A549 (cell line): ENCODE measurements at regions not wholly inside any gene's neighbourhood (a gene's known extent, or its start where the extent isn't known, plus 50 kb on each side); places are given as distances from the start of the nearest gene placed in this dataset.

Experiments used
- ATAC-seq, 2 experiments: fragments of 200-7000 bp in 1 of 2; fragments of >200 bp in 1 of 2; cut with Nextera tagmentation in 1 of 2; cut with Tn5 transposase in 1 of 2; 3 replicates each; pipeline versions ENCODE4 v1.8.0 to v1.9.1; 2018 to 2020; ENCODE audit warnings: mild to moderate bottlenecking in 1 of 2, moderate library complexity in 1 of 2
- CTCF ChIA-PET: fragments of 300-600 bp; sonication (Branson Sonifier 250); formaldehyde crosslinking; extraction: SDS; loops from one replicate; lab custom pipeline; 2021; ENCODE audit warnings: antibody characterized with exemption, inconsistent platforms; lab: Yijun Ruan, JAX
- POLR2A ChIA-PET: fragments of 350-600 bp; formaldehyde crosslinking; extraction: SDS; loops from one replicate; lab custom pipeline; 2021; ENCODE audit warnings: antibody characterized with exemption, inconsistent platforms; lab: Yijun Ruan, JAX
- DNase-seq, 2 experiments: peaks; one replicate each; pipeline versions ENCODE4 v3.0.0 to v3.0.0-alpha.2; 2011 to 2016; ENCODE audit warnings: low read depth in 1 of 2, low spot score in 1 of 2
- FAIRE-seq: peaks from 2 replicates; lab custom pipeline; 2011; peaks lifted over from hg19 to GRCh38; lab: Jason Lieb, UNC
- H3K27ac ChIP-seq, 2 experiments: fragments of >200 bp; sonication (Bioruptor Twin); formaldehyde crosslinking; 3 replicates each; pipeline ENCODE4 v1.5.1; 2016 to 2017
- H3K4me1 ChIP-seq: fragments of >200 bp; sonication (Bioruptor Twin); formaldehyde crosslinking; 3 replicates; pipeline ENCODE4 v1.6.1; 2016
- H3K4me2 ChIP-seq: fragments of >200 bp; sonication (Bioruptor Twin); formaldehyde crosslinking; 3 replicates; pipeline ENCODE4 v1.6.1; 2016
- H3K4me3 ChIP-seq: fragments of >200 bp; sonication (Bioruptor Twin); formaldehyde crosslinking; 3 replicates; pipeline ENCODE4 v1.5.1; 2016
- H3K9me3 ChIP-seq: fragments of >200 bp; sonication (Bioruptor Twin); formaldehyde crosslinking; 3 replicates; pipeline ENCODE4 v1.6.1; 2016
- ATOH8 ChIP-seq: fragments of 250-450 bp; sonication (Bioruptor Pico); IDR thresholded peaks from 2 replicates; pipeline ENCODE4 v1.5.0; 2020; ENCODE audit warnings: low read depth, mild to moderate bottlenecking, moderate library complexity
- BCL3 ChIP-seq: fragments of >200 bp; sonication (Bioruptor Twin); formaldehyde crosslinking; IDR thresholded peaks from 3 replicates; pipeline ENCODE4 v1.6.1; 2016
- BHLHE40 ChIP-seq: IDR thresholded peaks from 2 replicates; pipeline ENCODE4 v1.6.1; 2012; ENCODE audit warnings: low read depth, low read length, inconsistent platforms
- EHF ChIP-seq: fragments of 250-450 bp; sonication (Bioruptor Pico); IDR thresholded peaks from 2 replicates; pipeline ENCODE4 v1.5.0; 2020; ENCODE audit warnings: mild to moderate bottlenecking
- EHMT2 ChIP-seq: fragments of 200-600 bp; sonication (generic); IDR thresholded peaks from 2 replicates; pipeline ENCODE4 v1.6.1; 2016; ENCODE audit warnings: antibody characterized with exemption, low read depth, mild to moderate bottlenecking, moderate library complexity
- EP300 ChIP-seq, 2 experiments: fragments of >200 bp; sonication (Bioruptor Twin); formaldehyde crosslinking; IDR thresholded peaks; 2 replicates in 1 of 2; 3 replicates in 1 of 2; pipeline ENCODE4 v1.6.1; 2016 to 2017
- FOSL2 ChIP-seq, 2 experiments: fragments of 450-650 bp in 1 of 2; fragments of >200 bp in 1 of 2; sonication (Bioruptor Twin) in 1 of 2; formaldehyde crosslinking; IDR thresholded peaks; 2 replicates each; pipeline versions ENCODE4 v1.5.0 to v1.6.1; 2016 to 2020; ENCODE audit warnings: mild to moderate bottlenecking in 1 of 2, moderate library complexity in 1 of 2
- FOXS1 ChIP-seq: fragments of 250-450 bp; sonication (Bioruptor Pico); IDR thresholded peaks from 2 replicates; pipeline ENCODE4 v1.5.0; 2020; ENCODE audit warnings: mild to moderate bottlenecking, moderate library complexity
- GATA3 ChIP-seq: IDR thresholded peaks from 2 replicates; pipeline ENCODE4 v1.6.1; 2012; ENCODE audit warnings: borderline replicate concordance
- MAFK ChIP-seq: fragments of 450-650 bp; IDR thresholded peaks from 2 replicates; pipeline ENCODE4 v1.6.1; 2014; ENCODE audit not compliant: partially characterized antibody
- NPAS2 ChIP-seq: fragments of 250-450 bp; sonication (Bioruptor Pico); IDR thresholded peaks from 2 replicates; pipeline ENCODE4 v1.8.0; 2022; ENCODE audit warnings: mild to moderate bottlenecking, moderate library complexity, borderline replicate concordance
- RAD21 ChIP-seq, 2 experiments: fragments of >200 bp in 1 of 2; sonication (Bioruptor Twin) in 1 of 2; formaldehyde crosslinking in 1 of 2; IDR thresholded peaks in 1 of 2; conservative IDR thresholded peaks in 1 of 2; 2 replicates in 1 of 2; 3 replicates in 1 of 2; pipeline ENCODE4 v1.6.1; 2012 to 2018; ENCODE audit warnings: inconsistent platforms in 1 of 2
- RARB ChIP-seq: fragments of 250-450 bp; sonication (Bioruptor Pico); IDR thresholded peaks from 2 replicates; pipeline ENCODE4 v1.8.0; 2021; ENCODE audit warnings: mild to moderate bottlenecking, moderate library complexity
- REST ChIP-seq: fragments of 200-600 bp; sonication (generic); IDR thresholded peaks from 2 replicates; pipeline ENCODE4 v1.6.1; 2016; ENCODE audit warnings: antibody characterized with exemption, mild to moderate bottlenecking, moderate library complexity
- SMC3 ChIP-seq: fragments of >200 bp; sonication (Bioruptor Twin); formaldehyde crosslinking; IDR thresholded peaks from 3 replicates; pipeline ENCODE4 v1.6.1; 2018; ENCODE audit warnings: inconsistent platforms
- TP53 ChIP-seq: fragments of 250-450 bp; sonication (Bioruptor Pico); IDR thresholded peaks from 2 replicates; pipeline ENCODE4 v1.5.0; 2021; ENCODE audit warnings: mild to moderate bottlenecking, moderate library complexity
- ZFP36 ChIP-seq: fragments of 450-650 bp; IDR thresholded peaks from 2 replicates; pipeline ENCODE4 v1.6.1; 2014; ENCODE audit warnings: borderline replicate concordance; ENCODE audit not compliant: partially characterized antibody
- WGBS: methylation state at CpG from one replicate; pipeline ENCODE4 v1.1.6; 2017; ENCODE audit errors: missing lambda C conversion rate; 5-methylcytosine and 5-hydroxymethylcytosine counted together

- no peaks in the 10 kb centered on the region for H3K4me1 ChIP-seq
- no peak overlapping the region for H3K27ac ChIP-seq
- ATAC-seq = no peak
- H3K4me2 ChIP-seq = no peak overlapping the region
- POLR2A ChIA-PET = no interaction called here
- no peak for TF ChIP-seq FOXS1 (CRISPR knock-in tag)
- DNase-seq = no peak
- FAIRE-seq = no peak
- H3K9me3 ChIP-seq = no peaks in the 10 kb centered on the region
- no peak overlapping the region for H3K4me3 ChIP-seq
- WGBS = 2% methylated on average over 7 of the region's 7 CpGs
- CTCF ChIA-PET = interaction anchor here (1.7 kb wide), 1 partner anchor 13 kb away, joined by 3 read pairs; no protein-coding TSS in a partner anchor
Observed at GRCh38 chr6:86128130-86128814, 485.6 kb upstream of the SYNCRIP start.

GRCh38 chr6:86122086-86122485, 479.4 kb upstream of the SYNCRIP start:
- no peak for TF ChIP-seq RAD21 (conservative IDR thresholded peaks at IDR 0.05 in 1 of 2, IDR thresholded peaks at IDR 0.05 in 1 of 2)
- ChIA-PET CTCF (no interaction called here), POLR2A (no interaction called here)
- Histone ChIP-seq H3K4me1 (no peaks in the 10 kb centered on the region), H3K4me3 (no peak overlapping the region), H3K27ac (no peak overlapping the region), H3K4me2 (no peak overlapping the region), H3K9me3 (no peaks in the 10 kb centered on the region)
- no peak for FAIRE-seq
- no peak for DNase-seq
- ATAC-seq = no peak

GRCh38 chr6:86118271-86118670, 475.6 kb upstream of the SYNCRIP start:
- no peaks in the 10 kb centered on the region for H3K9me3 ChIP-seq
- POLR2A ChIA-PET = no interaction called here
- CTCF ChIA-PET = no interaction called here
- H3K4me3 ChIP-seq = no peak overlapping the region
- ATAC-seq = no peak
- no peak overlapping the region for H3K4me2 ChIP-seq
- no peak for DNase-seq
- FAIRE-seq = no peak
- no peak overlapping the region for H3K27ac ChIP-seq
- H3K4me1 ChIP-seq = no peaks in the 10 kb centered on the region
- TF ChIP-seq SMC3 = no peak
- TF ChIP-seq BCL3 = no peak
- no peak for TF ChIP-seq NPAS2 (CRISPR knock-in tag)
- TF ChIP-seq GATA3 = no peak
- TF ChIP-seq EHMT2 = no peak
- TF ChIP-seq FOSL2 (IDR thresholded peaks at IDR 0.05) = no peak
- no peak for TF ChIP-seq FOSL2 (CRISPR knock-in tag; IDR thresholded peaks at IDR 0.05)
- no peak for TF ChIP-seq MAFK
- TF ChIP-seq BHLHE40 = no peak
- TF ChIP-seq RARB (CRISPR knock-in tag) = no peak

GRCh38 chr6:86107985-86108384, 465.3 kb upstream of the SYNCRIP start:
- H3K4me3 ChIP-seq = no peak overlapping the region
- ChIA-PET POLR2A (no interaction called here), CTCF (no interaction called here)
- H3K9me3 ChIP-seq = no peaks in the 10 kb centered on the region
- TF ChIP-seq REST = no peak
- TF ChIP-seq ZFP36 = no peak
- TF ChIP-seq FOSL2 (IDR thresholded peaks at IDR 0.05) = no peak
- no peak for TF ChIP-seq FOSL2 (CRISPR knock-in tag; IDR thresholded peaks at IDR 0.05)
- TF ChIP-seq EP300 (IDR thresholded peaks at IDR 0.05) = no peak
- TF ChIP-seq EHF (CRISPR knock-in tag) = no peak
- TF ChIP-seq SMC3 = no peak
- TF ChIP-seq TP53 (CRISPR knock-in tag) = no peak
- no peak for TF ChIP-seq ATOH8 (CRISPR knock-in tag)
- no peak for TF ChIP-seq GATA3
- H3K4me1 ChIP-seq = no peaks in the 10 kb centered on the region
- no peak overlapping the region for H3K4me2 ChIP-seq
- FAIRE-seq = no peak
- no peak for DNase-seq
- no peak for ATAC-seq
- no peak overlapping the region for H3K27ac ChIP-seq
- 2% methylated on average over 2 of the region's 2 CpGs for WGBS
